ENCODE measurements at regions not wholly inside any gene's neighbourhood (a gene's known extent, or its start where the extent isn't known, plus 50 kb on each side); places are given as distances from the start of the nearest gene placed in this dataset.
"Not testable (repeated sequence)": the region's sequence is repeated elsewhere in the genome, so short reads cannot be mapped to it uniquely, and the experiment has no call there.

- not testable (repeated sequence) for H3K4me2 ChIP-seq (ENCODE audit: low read length); H3K4me1 ChIP-seq (ENCODE audit: control insufficient read depth, insufficient read depth, low read length); H3K9ac ChIP-seq (ENCODE audit: low read depth, low read length); H3K27me3 ChIP-seq (ENCODE audit: control insufficient read depth, insufficient read depth, low read length); H3K4me3 ChIP-seq (ENCODE audit: low read length); H3K36me3 ChIP-seq (ENCODE audit: insufficient read depth, low read length); H3K9me3 ChIP-seq (replicated peaks; ENCODE audit: low read length)
Measured at GRCh38 chr7:76117306-76117991, 69.5 kb downstream of the MDH2 start.

GRCh38 chr7:76118253-76119036 is 70.5 kb downstream of the MDH2 start:
- H3K36me3 ChIP-seq (ENCODE audit: insufficient read depth, low read length); H3K4me1 ChIP-seq (ENCODE audit: control insufficient read depth, insufficient read depth, low read length); H3K4me3 ChIP-seq (ENCODE audit: low read length); H3K9ac ChIP-seq (ENCODE audit: low read depth, low read length); H3K9me3 ChIP-seq (replicated peaks; ENCODE audit: low read length); H3K4me2 ChIP-seq (ENCODE audit: low read length); H3K27me3 ChIP-seq (ENCODE audit: control insufficient read depth, insufficient read depth, low read length): not testable (repeated sequence)

- Histone ChIP-seq H3K36me3 (ENCODE audit: insufficient read depth, low read length) (no peaks in the 10 kb centered on the region), H3K9me3 (replicated peaks; ENCODE audit: low read length) (no peaks in the 10 kb centered on the region), H3K4me2 (ENCODE audit: low read length) (no peak overlapping the region), H3K4me3 (ENCODE audit: low read length) (no peak overlapping the region), H3K27me3 (ENCODE audit: control insufficient read depth, insufficient read depth, low read length) (no peaks in the 10 kb centered on the region), H3K9ac (ENCODE audit: low read depth, low read length) (no peak overlapping the region), H3K4me1 (ENCODE audit: control insufficient read depth, insufficient read depth, low read length) (no peaks in the 10 kb centered on the region)
Measured at GRCh38 chr7:76121044-76121443, 73.1 kb downstream of the MDH2 start.

GRCh38 chr7:76122516-76123239 is 74.8 kb downstream of the MDH2 start:
- Histone ChIP-seq H3K4me3 (ENCODE audit: low read length) (no peak overlapping the region), H3K4me2 (ENCODE audit: low read length) (no peak overlapping the region), H3K36me3 (ENCODE audit: insufficient read depth, low read length) (no peaks in the 10 kb centered on the region), H3K27me3 (ENCODE audit: control insufficient read depth, insufficient read depth, low read length) (no peaks in the 10 kb centered on the region), H3K9me3 (replicated peaks; ENCODE audit: low read length) (no peaks in the 10 kb centered on the region), H3K4me1 (ENCODE audit: control insufficient read depth, insufficient read depth, low read length) (no peaks in the 10 kb centered on the region), H3K9ac (ENCODE audit: low read depth, low read length) (no peak overlapping the region)

GRCh38 chr7:76123316-76123715 is 75.4 kb downstream of the MDH2 start:
- Histone ChIP-seq H3K9ac (ENCODE audit: low read depth, low read length) (no peak overlapping the region), H3K4me1 (ENCODE audit: control insufficient read depth, insufficient read depth, low read length) (no peaks in the 10 kb centered on the region), H3K4me3 (ENCODE audit: low read length) (no peak overlapping the region), H3K36me3 (ENCODE audit: insufficient read depth, low read length) (no peaks in the 10 kb centered on the region), H3K9me3 (replicated peaks; ENCODE audit: low read length) (no peaks in the 10 kb centered on the region), H3K4me2 (ENCODE audit: low read length) (no peak overlapping the region), H3K27me3 (ENCODE audit: control insufficient read depth, insufficient read depth, low read length) (no peaks in the 10 kb centered on the region)

GRCh38 chr7:76125560-76125959 is 76.1 kb upstream of the SRRM3 start:
- Histone ChIP-seq H3K4me1 (ENCODE audit: control insufficient read depth, insufficient read depth, low read length) (no peaks in the 10 kb centered on the region), H3K36me3 (ENCODE audit: insufficient read depth, low read length) (no peaks in the 10 kb centered on the region), H3K9ac (ENCODE audit: low read depth, low read length) (no peak overlapping the region), H3K27me3 (ENCODE audit: control insufficient read depth, insufficient read depth, low read length) (no peaks in the 10 kb centered on the region), H3K9me3 (replicated peaks; ENCODE audit: low read length) (no peaks in the 10 kb centered on the region), H3K4me2 (ENCODE audit: low read length) (no peak overlapping the region), H3K4me3 (ENCODE audit: low read length) (no peak overlapping the region)

GRCh38 chr7:76126632-76127031 is 75.1 kb upstream of the SRRM3 start:
- H3K4me3 ChIP-seq (ENCODE audit: low read length): no peak overlapping the region
- no peak overlapping the region for H3K4me2 ChIP-seq (ENCODE audit: low read length)
- no peaks in the 10 kb centered on the region for H3K27me3 ChIP-seq (ENCODE audit: control insufficient read depth, insufficient read depth, low read length)
- no peak overlapping the region for H3K9ac ChIP-seq (ENCODE audit: low read depth, low read length)
- no peaks in the 10 kb centered on the region for H3K4me1 ChIP-seq (ENCODE audit: control insufficient read depth, insufficient read depth, low read length)
- H3K36me3 ChIP-seq (ENCODE audit: insufficient read depth, low read length): no peaks in the 10 kb centered on the region
- no peaks in the 10 kb centered on the region for H3K9me3 ChIP-seq (replicated peaks; ENCODE audit: low read length)

- no peaks in the 10 kb centered on the region for H3K4me1 ChIP-seq (ENCODE audit: control insufficient read depth, insufficient read depth, low read length)
- H3K36me3 ChIP-seq (ENCODE audit: insufficient read depth, low read length): no peaks in the 10 kb centered on the region
- H3K4me2 ChIP-seq (ENCODE audit: low read length): no peak overlapping the region
- H3K27me3 ChIP-seq (ENCODE audit: control insufficient read depth, insufficient read depth, low read length): peaks cover 9% of the 10 kb centered on the region
- no peak overlapping the region for H3K9ac ChIP-seq (ENCODE audit: low read depth, low read length)
- H3K9me3 ChIP-seq (replicated peaks; ENCODE audit: low read length): no peaks in the 10 kb centered on the region
- no peak overlapping the region for H3K4me3 ChIP-seq (ENCODE audit: low read length)
Measured at GRCh38 chr7:76129366-76129765, 72.3 kb upstream of the SRRM3 start.

- H3K4me3 ChIP-seq (ENCODE audit: low read length): no peak overlapping the region
- H3K36me3 ChIP-seq (ENCODE audit: insufficient read depth, low read length): no peaks in the 10 kb centered on the region
- peaks cover 10% of the 10 kb centered on the region for H3K27me3 ChIP-seq (ENCODE audit: control insufficient read depth, insufficient read depth, low read length)
- H3K9ac ChIP-seq (ENCODE audit: low read depth, low read length): no peak overlapping the region
- no peak overlapping the region for H3K4me2 ChIP-seq (ENCODE audit: low read length)
- no peaks in the 10 kb centered on the region for H3K9me3 ChIP-seq (replicated peaks; ENCODE audit: low read length)
- no peaks in the 10 kb centered on the region for H3K4me1 ChIP-seq (ENCODE audit: control insufficient read depth, insufficient read depth, low read length)
Measured at GRCh38 chr7:76129836-76130235, 71.9 kb upstream of the SRRM3 start.

- H3K36me3 ChIP-seq (ENCODE audit: insufficient read depth, low read length); H3K9ac ChIP-seq (ENCODE audit: low read depth, low read length); H3K4me3 ChIP-seq (ENCODE audit: low read length); H3K4me1 ChIP-seq (ENCODE audit: control insufficient read depth, insufficient read depth, low read length); H3K9me3 ChIP-seq (replicated peaks; ENCODE audit: low read length); H3K4me2 ChIP-seq (ENCODE audit: low read length): not testable (repeated sequence)
- peaks cover 17% of the 10 kb centered on the region for H3K27me3 ChIP-seq (ENCODE audit: control insufficient read depth, insufficient read depth, low read length)
Measured at GRCh38 chr7:76130661-76131060, 71.0 kb upstream of the SRRM3 start.

GRCh38 chr7:76131887-76132286 is 69.8 kb upstream of the SRRM3 start:
- H3K9me3 ChIP-seq (replicated peaks; ENCODE audit: low read length); H3K4me1 ChIP-seq (ENCODE audit: control insufficient read depth, insufficient read depth, low read length); H3K36me3 ChIP-seq (ENCODE audit: insufficient read depth, low read length); H3K4me2 ChIP-seq (ENCODE audit: low read length); H3K4me3 ChIP-seq (ENCODE audit: low read length); H3K9ac ChIP-seq (ENCODE audit: low read depth, low read length): not testable (repeated sequence)
- peaks cover 26% of the 10 kb centered on the region for H3K27me3 ChIP-seq (ENCODE audit: control insufficient read depth, insufficient read depth, low read length)
